Transverse colon (tissue), 3 donors: ENCODE measurements at regions not wholly inside any gene's neighbourhood (a gene's known extent, or its start where the extent isn't known, plus 50 kb on each side); places are given as distances from the start of the nearest gene placed in this dataset.

Experiments used
- POLR2A ChIP-seq: fragments of 450-650 bp; IDR thresholded peaks from one replicate; pipeline ENCODE4 v1.6.1; 2016; ENCODE audit warnings: antibody characterized with exemption, mild to moderate bottlenecking, moderate library complexity
- POLR2AphosphoS5 ChIP-seq, 3 donors: sonication (generic); formaldehyde crosslinking; IDR thresholded peaks; one replicate each; pipeline ENCODE4 v1.6.1; 2016; ENCODE audit warnings: antibody characterized with exemption in 3 of 3

DNA sequence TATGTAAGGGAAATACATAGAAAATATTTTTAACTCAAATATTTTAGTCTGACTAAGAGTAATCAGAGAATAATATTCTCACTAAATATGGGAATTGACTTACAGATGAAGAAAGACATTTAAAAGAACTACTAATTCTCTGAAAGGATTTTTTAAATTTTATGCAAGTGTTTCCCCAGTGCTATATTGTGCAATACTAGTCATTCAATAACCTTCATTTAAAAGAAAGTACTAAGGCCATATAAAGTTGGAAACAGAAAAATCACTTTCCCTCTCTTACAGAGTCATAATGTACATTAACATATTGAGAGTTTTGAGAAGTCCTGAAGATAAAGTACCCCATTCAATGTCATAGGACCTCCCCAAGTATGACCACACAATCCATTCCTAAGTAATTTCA, 584.6 kb upstream of the ACVR2A start:
- TF ChIP-seq POLR2A = no peak
- TF ChIP-seq POLR2AphosphoS5 (IDR thresholded peaks at IDR 0.05) = no peak
